ENCODE measurements at regions not wholly inside any gene's neighbourhood (a gene's known extent, or its start where the extent isn't known, plus 50 kb on each side); places are given as distances from the start of the nearest gene placed in this dataset.

DNA sequence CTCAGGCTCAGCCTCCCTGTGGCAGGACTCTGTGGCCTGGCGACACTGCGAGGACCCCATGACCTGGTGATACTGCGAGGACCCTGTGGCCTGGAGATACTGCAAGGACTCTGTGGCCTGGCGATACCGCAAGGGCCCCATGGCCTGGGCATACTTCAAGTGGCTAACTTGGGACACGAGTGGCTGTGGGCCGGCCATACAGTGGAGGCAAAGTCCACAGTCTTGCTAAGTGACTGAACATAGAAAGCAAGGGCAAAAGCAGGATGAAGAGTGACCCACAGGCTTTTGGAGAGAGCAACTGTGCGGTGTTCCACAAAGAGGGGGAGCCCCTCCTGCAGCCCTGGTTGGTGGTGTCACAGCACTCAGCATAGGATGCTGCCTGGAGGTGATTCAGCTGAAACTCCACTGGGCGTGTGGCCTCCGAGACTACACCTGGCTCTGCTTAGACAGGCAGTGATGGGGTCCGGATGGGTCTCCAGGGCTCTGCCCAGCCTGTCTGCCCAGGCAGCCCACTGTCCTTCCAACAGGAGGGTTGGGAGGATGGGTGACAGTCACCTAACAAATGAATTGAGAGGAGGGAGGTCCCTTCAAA, 691.0 kb upstream of the HS6ST1 start:
- TF ChIP-seq, protein P1, sequence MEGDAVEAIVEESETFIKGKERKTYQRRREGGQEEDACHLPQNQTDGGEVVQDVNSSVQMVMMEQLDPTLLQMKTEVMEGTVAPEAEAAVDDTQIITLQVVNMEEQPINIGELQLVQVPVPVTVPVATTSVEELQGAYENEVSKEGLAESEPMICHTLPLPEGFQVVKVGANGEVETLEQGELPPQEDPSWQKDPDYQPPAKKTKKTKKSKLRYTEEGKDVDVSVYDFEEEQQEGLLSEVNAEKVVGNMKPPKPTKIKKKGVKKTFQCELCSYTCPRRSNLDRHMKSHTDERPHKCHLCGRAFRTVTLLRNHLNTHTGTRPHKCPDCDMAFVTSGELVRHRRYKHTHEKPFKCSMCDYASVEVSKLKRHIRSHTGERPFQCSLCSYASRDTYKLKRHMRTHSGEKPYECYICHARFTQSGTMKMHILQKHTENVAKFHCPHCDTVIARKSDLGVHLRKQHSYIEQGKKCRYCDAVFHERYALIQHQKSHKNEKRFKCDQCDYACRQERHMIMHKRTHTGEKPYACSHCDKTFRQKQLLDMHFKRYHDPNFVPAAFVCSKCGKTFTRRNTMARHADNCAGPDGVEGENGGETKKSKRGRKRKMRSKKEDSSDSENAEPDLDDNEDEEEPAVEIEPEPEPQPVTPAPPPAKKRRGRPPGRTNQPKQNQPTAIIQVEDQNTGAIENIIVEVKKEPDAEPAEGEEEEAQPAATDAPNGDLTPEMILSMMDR (conservative IDR thresholded peaks at IDR 0.05 in 1 of 2, IDR thresholded peaks at IDR 0.05 in 1 of 2; ENCODE audit: low read depth in 1 of 2, low read length in 2 of 2): no peak
- TF ChIP-seq EZH2 (IDR thresholded peaks at IDR 0.05; ENCODE audit: low read length, missing control alignments): no peak
